AG09309 (cell line): ENCODE measurements at regions not wholly inside any gene's neighbourhood (a gene's known extent, or its start where the extent isn't known, plus 50 kb on each side); places are given as distances from the start of the nearest gene placed in this dataset.

Source experiments
- DNase-seq: peaks from one replicate; pipeline ENCODE4 v3.0.0-alpha.2; 2010; ENCODE audit warnings: low read depth
- H3K4me3 ChIP-seq: 2 replicates; pipeline ENCODE4 v1.5.1; 2011; ENCODE audit warnings: mild to moderate bottlenecking, low read depth, low read length, moderate library complexity; ENCODE audit not compliant: control insufficient read depth
- TF ChIP-seq, protein P1 (sequence below): IDR thresholded peaks from 2 replicates; pipeline ENCODE4 v1.5.1; 2011; ENCODE audit warnings: mild to moderate bottlenecking, low read depth, low read length, inconsistent platforms; ENCODE audit not compliant: insufficient read depth, control insufficient read depth; ENCODE audit errors: missing control alignments

DNA sequence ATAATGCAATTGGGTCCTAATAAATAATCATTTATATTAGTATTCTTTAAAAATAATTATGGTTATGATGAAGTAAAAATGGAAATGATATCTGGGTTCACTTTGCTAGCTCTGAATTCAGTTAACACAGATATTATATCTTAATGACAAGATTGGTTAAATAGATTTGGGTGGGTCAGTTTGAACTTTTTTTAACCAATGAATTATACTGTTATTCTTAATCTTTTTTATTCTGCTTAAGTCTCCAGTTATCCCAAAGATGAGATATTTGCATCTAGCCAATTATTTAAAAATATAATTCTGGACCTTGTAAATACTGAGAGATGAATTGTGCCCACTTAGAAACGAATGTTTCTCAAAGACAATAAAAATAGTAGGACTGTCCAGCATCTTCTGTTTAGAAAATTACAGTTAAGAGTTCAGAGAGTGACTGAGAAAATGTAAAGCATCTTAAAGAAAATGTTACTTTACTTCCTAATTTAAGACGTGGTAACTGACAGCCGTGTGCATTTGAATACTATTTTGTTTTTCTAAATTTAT lies 345.2 kb downstream of the USP25 start:
- TF ChIP-seq, protein P1, sequence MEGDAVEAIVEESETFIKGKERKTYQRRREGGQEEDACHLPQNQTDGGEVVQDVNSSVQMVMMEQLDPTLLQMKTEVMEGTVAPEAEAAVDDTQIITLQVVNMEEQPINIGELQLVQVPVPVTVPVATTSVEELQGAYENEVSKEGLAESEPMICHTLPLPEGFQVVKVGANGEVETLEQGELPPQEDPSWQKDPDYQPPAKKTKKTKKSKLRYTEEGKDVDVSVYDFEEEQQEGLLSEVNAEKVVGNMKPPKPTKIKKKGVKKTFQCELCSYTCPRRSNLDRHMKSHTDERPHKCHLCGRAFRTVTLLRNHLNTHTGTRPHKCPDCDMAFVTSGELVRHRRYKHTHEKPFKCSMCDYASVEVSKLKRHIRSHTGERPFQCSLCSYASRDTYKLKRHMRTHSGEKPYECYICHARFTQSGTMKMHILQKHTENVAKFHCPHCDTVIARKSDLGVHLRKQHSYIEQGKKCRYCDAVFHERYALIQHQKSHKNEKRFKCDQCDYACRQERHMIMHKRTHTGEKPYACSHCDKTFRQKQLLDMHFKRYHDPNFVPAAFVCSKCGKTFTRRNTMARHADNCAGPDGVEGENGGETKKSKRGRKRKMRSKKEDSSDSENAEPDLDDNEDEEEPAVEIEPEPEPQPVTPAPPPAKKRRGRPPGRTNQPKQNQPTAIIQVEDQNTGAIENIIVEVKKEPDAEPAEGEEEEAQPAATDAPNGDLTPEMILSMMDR = no peak
- no peak for DNase-seq
- H3K4me3 ChIP-seq = no peak overlapping the region

DNA sequence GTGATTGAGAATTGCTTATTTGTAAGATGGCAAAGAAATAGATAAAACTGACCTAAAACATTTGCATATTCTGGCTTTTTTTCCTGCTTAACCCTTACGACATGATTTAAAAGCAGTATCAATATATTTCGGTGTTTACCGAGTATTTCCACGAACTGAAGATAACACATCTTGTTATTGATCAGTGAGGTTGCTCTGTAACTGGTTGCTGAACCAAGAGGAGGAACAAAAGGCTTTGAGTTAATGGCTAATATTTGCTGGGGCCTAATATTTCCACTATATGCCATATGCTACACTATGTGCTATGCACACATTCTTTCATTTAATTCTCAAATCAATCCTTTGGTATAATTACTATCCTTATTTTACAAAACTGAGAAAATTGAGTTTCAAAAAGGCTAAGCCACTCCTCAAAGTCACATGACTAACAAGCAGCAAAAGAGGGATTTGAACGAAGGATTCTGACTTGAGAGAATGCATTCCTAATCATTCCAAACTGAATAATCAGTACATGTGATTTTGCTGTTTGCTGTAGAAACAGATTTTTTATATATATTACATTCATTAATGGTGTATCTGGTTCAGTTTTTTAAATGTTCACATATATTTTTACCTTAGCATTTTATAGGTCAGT lies 346.0 kb downstream of the USP25 start:
- DNase-seq = no peak
- TF ChIP-seq, protein P1 = no peak
- H3K4me3 ChIP-seq = no peak overlapping the region

DNA sequence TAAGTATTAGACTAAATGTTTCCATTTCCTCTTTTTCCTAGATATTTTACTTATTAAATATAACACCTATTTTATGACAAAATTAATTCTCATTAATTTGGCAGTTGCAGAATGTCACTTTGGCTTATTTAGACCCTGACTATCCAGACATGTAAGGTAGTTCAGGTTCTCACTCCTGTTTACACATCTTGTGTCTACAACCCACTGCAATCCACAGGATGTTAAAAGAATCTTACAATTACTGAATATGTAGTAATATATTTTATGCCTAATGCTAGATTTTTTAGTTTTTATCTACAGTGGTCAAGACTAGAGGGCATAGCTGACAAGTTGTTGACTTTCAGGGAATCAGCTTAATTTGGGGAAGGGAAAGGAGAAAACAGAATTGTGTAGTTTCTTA lies 346.7 kb downstream of the USP25 start:
- TF ChIP-seq, protein P1 = no peak
- DNase-seq = no peak
- no peak overlapping the region for H3K4me3 ChIP-seq

DNA sequence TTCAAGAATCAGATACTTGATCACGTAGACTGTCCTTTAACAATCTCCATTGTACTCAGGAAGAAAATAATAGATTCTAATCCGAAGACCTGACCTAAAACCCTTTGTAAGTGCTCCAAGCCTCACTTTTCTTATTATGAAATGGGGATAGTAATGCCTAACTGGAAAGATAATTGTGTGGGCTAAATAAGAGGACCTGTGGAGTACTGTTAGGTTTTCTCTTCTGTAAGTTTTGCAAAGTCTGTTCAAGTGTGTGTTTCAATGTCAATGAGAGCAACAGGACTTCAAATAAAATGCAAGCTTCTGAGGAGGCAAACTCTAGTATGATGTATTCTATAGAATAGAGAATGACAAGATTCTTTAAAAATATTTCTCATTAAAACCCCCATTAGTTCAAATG lies 348.6 kb downstream of the USP25 start:
- TF ChIP-seq, protein P1 = no peak
- DNase-seq = no peak
- no peak overlapping the region for H3K4me3 ChIP-seq

DNA sequence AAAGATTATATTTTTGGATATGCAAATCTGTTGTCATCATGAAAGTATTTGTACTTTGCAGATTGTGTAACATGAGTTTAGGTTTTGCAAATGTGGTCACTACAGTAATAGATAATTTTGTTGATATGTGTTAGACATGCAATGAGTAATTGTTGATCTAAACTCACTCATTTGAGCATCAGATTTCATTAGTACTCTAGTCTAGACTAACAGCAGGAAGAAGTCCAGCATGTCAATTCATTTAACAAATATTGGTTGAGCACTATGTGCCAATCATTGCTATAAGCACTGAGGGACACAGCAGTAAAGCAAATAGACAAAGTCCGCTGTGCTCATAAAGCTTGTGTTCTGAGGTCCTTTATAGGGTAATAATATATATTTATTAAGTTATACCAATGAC lies 350.0 kb downstream of the USP25 start:
- TF ChIP-seq, protein P1 = no peak
- DNase-seq = no peak

DNA sequence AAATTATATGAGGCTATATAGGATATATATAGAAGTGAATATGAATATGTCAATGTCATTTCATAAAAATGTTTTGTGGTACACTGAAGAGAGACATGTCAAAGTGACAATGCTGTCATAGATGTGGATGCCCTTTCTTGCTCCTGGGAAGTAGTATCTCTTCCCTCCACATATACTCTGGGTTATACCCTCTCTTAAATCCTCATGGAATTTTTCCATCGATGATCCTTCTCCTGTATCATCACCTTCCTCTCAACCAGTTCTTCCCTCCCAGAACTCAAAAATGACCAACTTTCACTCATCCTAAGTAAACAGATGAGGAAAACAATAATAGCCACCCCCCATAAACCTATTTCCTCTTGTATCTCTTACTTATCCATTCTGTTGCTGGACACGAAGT lies 351.5 kb downstream of the USP25 start:
- DNase-seq = no peak
- no peak overlapping the region for H3K4me3 ChIP-seq
- TF ChIP-seq, protein P1 = no peak

More for the DNA sequence above, 350.0 kb downstream of the USP25 start:
- H3K4me3 ChIP-seq = no peak overlapping the region
